HTR-8/SVneo (cell line): ENCODE measurements at regions not wholly inside any gene's neighbourhood (a gene's known extent, or its start where the extent isn't known, plus 50 kb on each side); places are given as distances from the start of the nearest gene placed in this dataset.
"Not testable (repeated sequence)": the region's sequence is repeated elsewhere in the genome, so short reads cannot be mapped to it uniquely, and the experiment has no call there.

Source experiments
- DNase-seq: peaks from one replicate; pipeline ENCODE4 v3.0.0; 2011; ENCODE audit warnings: low spot score, mixed read lengths; ENCODE audit not compliant: insufficient read length
- FAIRE-seq: peaks from 2 replicates; lab custom pipeline; 2011; peaks lifted over from hg19 to GRCh38; lab: Jason Lieb, UNC

DNA sequence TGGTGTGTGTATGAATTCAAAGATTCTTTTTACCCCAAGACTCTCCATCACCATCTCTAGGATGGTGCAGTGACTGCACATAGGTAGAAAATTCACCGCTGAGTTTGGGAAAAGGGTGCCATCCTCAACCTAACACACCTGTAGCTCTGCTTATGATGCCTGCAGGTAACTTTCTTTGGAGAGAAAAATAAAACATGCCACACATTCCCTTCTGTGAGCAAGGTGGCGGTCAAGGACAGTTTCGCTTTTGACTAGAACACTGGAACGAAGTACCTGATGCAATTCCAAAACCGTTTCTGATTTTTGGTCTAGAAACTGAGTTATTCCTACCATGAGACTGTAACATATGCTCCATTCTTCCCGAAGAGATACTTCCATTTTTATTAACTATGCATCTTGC is 205.6 kb downstream of the FGFR2 start:
- DNase-seq = no peak
- FAIRE-seq = no peak

- no peak for FAIRE-seq
Measured at GRCh38 chr10:121393522-121393921, 204.7 kb downstream of the FGFR2 start.

DNA sequence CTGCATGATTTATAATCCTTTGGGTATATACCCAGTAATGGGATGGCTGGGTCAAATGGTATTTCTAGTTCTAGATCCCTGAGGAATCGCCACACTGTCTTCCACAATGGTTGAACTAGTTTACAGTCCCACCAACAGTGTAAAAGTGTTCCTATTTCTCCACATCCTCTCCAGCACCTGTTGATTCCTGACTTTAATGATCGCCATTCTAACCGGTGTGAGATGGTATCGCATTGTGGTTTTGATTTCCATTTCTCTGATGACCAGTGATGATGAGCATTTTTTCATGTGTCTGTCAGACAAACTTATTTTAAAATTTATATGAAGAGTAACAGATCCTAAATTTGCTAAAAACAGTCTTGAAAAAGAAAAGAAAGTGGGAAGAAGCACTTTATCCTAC is 197.7 kb downstream of the FGFR2 start:
- not testable (repeated sequence) for FAIRE-seq, DNase-seq

More at GRCh38 chr10:121393522-121393921, 204.7 kb downstream of the FGFR2 start:
- DNase-seq = no peak

DNA sequence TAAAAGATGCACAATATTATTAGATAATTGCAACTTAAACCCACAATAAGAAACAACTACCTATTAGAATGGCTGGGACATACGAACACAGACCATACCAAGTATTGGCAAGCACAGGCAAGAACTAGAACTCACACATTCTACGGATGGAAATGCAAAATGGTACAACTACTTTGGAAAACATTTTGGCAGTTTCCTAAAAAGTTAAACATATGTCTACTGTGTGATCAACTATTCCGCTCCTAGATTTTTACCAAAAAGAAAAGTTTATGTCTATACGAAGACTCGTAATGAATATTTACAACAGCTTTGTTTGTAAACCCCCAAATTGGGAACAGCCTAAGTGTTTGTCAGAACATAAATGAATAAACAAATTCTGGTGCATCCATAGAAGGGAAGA is 194.7 kb downstream of the FGFR2 start:
- FAIRE-seq (no peak), DNase-seq (no peak)

- DNase-seq = no peak
- FAIRE-seq = no peak
Measured at GRCh38 chr10:121404611-121405010, 193.6 kb downstream of the FGFR2 start.

- DNase-seq (no peak), FAIRE-seq (no peak)
Measured at GRCh38 chr10:121405096-121405495, 193.1 kb downstream of the FGFR2 start.

DNA sequence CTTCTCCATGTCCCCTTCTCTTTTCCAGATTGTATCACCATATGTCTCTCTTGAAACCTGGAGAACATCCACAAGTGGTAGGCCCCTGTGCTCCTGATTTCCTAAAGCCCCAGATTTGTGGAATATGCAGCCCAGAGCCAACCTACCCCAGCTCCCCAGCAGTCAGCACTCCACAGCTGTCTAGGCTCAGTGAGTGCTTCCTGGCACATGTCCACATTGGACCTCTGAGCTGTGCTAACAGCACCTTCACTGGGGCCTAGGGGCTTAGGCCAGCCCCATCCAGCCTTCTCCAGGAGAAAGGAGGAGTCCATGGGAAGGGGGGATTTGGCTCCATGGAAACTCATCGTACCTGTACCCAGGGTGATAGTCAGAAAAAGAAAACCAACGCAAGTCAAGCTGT is 192.7 kb downstream of the FGFR2 start:
- DNase-seq = no peak
- no peak for FAIRE-seq

- DNase-seq (no peak), FAIRE-seq (no peak)
Measured at GRCh38 chr10:121405953-121406352, 192.3 kb downstream of the FGFR2 start.

DNA sequence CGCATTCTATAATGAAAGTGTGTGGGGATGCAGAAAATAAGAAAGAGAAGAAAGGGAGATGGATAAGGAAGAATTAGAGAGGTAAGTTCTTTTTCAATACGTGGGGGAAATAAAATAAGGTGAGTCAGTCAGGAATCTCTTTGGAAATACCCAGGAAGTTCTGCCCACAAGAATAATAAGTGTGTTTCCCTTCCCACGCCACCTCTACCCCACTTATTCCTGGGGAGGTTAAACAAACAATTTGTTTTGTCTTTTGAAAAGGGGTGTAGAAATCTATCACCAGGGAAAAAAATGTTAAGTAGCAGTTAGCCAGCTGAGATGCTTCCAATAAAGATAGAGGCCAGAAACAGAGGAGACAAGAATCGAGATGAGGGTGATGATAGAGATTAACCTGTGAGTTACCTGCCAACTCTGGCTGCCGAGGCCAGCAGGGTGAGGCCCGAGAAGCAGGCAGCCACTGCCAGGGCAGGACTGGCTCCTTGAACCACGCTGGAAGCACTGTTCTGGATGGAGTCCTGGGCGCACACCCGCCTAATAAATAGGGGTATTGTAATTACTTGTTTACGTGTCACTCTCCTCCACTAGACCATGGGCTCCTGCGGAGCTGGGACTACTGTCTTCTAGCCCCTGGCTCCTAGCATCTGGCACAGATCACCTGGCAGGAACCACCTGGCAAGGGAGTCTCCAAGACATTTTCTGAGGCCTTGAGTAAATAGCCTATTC is 191.3 kb downstream of the FGFR2 start:
- DNase-seq = no peak
- no peak for FAIRE-seq

DNA sequence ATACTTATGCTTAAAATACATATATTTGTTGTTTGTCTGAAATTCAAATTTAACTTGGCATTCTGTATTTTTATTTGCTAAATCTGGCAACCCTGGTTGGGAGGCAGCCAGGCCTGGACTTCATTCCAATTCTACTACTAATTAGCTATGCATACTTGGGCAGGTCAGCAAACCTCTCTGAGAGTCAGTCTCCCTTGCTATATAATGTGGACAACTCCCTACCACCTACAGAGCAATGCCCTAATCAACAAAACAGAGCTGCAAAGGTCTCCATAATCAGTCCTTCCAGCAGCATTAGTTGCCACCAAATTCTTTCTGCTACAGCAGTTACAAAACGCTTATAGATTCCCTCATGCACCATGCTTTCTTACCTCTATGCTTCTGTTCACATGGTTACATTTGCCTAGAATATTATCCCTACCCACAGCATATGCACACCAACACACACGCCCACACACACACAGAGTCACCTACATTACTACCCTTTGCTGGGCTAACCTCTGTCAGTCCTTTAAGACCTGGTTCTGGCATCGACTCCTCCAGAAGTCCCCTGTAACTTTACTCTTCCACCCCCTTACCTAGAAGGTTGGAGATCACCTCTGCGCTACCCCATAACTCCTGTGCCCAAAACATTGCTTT is 188.7 kb downstream of the FGFR2 start:
- DNase-seq (no peak), FAIRE-seq (no peak)

DNA sequence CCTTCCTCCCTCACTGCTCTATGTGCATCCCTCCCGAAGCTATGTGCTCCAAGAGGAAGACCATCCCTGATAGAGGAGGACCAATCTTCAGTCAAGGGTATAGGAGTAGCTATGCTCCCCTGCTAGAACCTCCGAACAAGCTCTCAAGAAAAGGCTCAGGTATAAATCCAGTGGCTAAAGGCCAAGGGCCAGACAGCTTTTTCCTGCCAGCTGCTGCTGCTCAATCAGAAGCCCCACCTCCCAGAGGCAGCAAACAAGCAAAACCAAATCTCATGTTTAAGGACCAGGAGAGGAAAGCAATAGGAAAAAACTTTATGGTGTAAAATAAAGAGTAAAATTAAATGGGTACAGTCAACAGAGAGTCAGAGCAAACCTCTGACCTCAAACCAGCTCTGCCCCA is 187.2 kb downstream of the FGFR2 start:
- no peak for FAIRE-seq
- no peak for DNase-seq

- FAIRE-seq = no peak
Measured at GRCh38 chr10:121413951-121414350, 184.3 kb downstream of the FGFR2 start.

GRCh38 chr10:121414366-121415062 is 183.7 kb downstream of the FGFR2 start:
- FAIRE-seq (no peak), DNase-seq (no peak)

More at GRCh38 chr10:121413951-121414350, 184.3 kb downstream of the FGFR2 start:
- no peak for DNase-seq

DNA sequence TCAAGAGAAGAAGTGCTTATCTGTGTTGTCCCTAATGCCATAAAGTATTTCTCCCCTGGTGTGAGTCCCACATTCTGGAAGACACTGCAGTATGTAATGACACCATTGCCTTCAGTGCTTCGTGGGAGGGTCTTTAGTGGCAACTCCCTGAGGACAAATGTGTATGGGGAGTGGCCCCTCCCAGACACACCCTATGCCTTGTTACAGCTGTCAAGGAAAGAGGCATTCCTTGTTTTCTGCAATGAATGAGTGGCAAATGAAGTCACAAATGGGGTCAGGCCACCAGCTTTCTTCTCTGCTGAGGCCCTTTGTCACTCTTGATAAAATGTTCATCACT is 183.2 kb downstream of the FGFR2 start:
- DNase-seq (no peak), FAIRE-seq (no peak)

- no peak for FAIRE-seq
- DNase-seq = no peak
Measured at GRCh38 chr10:121416071-121416470, 182.2 kb downstream of the FGFR2 start.

DNA sequence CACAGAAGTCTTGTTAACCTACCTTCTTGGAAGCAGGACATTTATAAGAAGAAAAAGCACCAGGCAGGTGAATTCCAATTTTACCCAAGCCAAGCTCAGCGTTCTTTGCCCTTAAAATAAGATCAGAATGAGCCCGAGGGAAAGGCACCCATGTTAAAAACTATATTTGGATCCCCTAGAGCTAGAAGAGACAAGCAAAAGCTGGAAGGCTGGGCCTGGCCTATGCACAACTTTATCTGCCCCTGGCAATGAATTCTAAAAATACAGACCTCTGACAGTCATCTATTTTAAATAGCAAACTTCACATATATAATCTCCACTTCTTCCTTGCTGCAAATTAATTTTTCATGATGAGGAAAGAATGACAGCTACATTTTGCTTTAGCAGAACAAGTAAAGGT is 180.9 kb downstream of the FGFR2 start:
- DNase-seq = no peak
- FAIRE-seq = no peak

- no peak for DNase-seq
- FAIRE-seq = no peak
Measured at GRCh38 chr10:121418126-121418777, 180.0 kb downstream of the FGFR2 start.

DNA sequence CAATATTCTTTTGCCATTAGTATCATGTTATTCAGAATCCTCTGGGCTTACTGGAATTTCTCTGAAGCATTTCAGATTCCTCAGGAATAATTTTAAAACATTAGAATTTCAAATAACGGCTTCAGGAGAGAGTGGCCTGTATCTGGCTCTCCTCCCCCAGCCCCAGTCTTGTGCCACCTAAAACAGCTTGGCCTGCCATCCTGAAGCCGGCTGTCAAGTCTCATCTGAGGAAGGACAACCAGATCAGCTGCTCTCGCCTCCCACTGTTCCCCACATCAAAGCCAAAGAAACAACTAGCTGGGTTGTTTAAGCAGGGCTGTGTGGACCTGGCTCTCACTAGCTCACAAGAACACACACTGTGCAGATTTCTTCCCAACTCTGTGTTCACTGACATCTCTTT is 178.2 kb downstream of the FGFR2 start:
- DNase-seq (no peak), FAIRE-seq (no peak)

- FAIRE-seq (no peak), DNase-seq (no peak)
Measured at GRCh38 chr10:121422096-121422495, 176.1 kb downstream of the FGFR2 start.

DNA sequence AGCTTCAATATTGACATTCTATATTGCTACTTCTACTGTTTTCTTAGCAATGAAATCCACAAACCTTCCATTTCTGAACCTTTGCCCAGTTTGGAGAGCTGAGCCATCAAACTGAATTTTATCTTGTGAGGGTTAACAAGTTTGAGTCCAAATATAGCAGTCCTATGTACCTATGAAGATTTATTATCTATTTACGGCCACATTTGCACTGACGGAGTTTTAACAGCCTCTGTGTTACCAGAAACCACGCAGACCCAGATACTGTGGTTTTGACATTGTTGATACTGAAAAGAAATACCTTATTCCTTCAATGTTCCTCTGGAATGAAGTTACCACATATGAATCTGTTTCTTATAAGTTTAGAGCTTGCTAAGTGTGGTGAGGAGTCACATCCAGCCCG is 172.6 kb downstream of the FGFR2 start:
- DNase-seq (no peak), FAIRE-seq (no peak)

- DNase-seq = no peak
- no peak for FAIRE-seq
Measured at GRCh38 chr10:121426307-121426706, 171.9 kb downstream of the FGFR2 start.
